ENCODE measurements at regions not wholly inside any gene's neighbourhood (a gene's known extent, or its start where the extent isn't known, plus 50 kb on each side); places are given as distances from the start of the nearest gene placed in this dataset.

DNA sequence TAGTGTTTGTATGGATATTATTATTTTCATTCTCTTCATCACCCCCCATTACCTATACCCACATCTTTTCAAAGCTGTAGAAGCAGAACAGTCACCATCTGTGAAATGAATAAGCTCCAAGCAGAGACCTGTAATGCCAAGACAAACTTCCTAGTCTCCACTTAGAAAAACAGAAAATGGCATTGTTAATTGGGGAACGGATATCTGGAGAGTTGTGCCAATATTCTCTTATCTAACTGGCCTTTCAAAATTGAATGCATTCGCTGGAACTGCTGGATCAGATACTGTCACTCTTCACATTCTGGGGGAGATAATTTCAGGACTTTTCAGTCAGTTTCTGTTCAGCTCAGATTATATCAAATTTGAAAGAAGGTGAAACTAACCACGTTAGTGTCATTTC lies 464.4 kb upstream of the GOT2 start:
- Mint-ChIP-seq H3K27me3 (ENCODE audit: low read depth) (no peaks in the 10 kb centered on the region), H3K4me3 (no peak overlapping the region), H3K27ac (no peak overlapping the region), H3K9me3 (no peaks in the 10 kb centered on the region), H3K4me1 (no peaks in the 10 kb centered on the region), H3K36me3 (ENCODE audit: low read depth) (no peaks in the 10 kb centered on the region)
- TF ChIP-seq, protein P1, sequence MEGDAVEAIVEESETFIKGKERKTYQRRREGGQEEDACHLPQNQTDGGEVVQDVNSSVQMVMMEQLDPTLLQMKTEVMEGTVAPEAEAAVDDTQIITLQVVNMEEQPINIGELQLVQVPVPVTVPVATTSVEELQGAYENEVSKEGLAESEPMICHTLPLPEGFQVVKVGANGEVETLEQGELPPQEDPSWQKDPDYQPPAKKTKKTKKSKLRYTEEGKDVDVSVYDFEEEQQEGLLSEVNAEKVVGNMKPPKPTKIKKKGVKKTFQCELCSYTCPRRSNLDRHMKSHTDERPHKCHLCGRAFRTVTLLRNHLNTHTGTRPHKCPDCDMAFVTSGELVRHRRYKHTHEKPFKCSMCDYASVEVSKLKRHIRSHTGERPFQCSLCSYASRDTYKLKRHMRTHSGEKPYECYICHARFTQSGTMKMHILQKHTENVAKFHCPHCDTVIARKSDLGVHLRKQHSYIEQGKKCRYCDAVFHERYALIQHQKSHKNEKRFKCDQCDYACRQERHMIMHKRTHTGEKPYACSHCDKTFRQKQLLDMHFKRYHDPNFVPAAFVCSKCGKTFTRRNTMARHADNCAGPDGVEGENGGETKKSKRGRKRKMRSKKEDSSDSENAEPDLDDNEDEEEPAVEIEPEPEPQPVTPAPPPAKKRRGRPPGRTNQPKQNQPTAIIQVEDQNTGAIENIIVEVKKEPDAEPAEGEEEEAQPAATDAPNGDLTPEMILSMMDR (IDR thresholded peaks at IDR 0.05; ENCODE audit: unreplicated experiment in 3 of 3), result no peak

- no peak overlapping the region for H3K4me3 Mint-ChIP-seq
- H3K9me3 Mint-ChIP-seq, result no peaks in the 10 kb centered on the region
- H3K36me3 Mint-ChIP-seq (ENCODE audit: low read depth), result no peaks in the 10 kb centered on the region
- no peak overlapping the region for H3K27ac Mint-ChIP-seq
- no peaks in the 10 kb centered on the region for H3K4me1 Mint-ChIP-seq
- TF ChIP-seq, protein P1 (IDR thresholded peaks at IDR 0.05; ENCODE audit: unreplicated experiment in 3 of 3), result no peak
- no peaks in the 10 kb centered on the region for H3K27me3 Mint-ChIP-seq (ENCODE audit: low read depth)
These were observed 461.1 kb upstream of the GOT2 start for GRCh38 chr16:59195242-59195641.

DNA sequence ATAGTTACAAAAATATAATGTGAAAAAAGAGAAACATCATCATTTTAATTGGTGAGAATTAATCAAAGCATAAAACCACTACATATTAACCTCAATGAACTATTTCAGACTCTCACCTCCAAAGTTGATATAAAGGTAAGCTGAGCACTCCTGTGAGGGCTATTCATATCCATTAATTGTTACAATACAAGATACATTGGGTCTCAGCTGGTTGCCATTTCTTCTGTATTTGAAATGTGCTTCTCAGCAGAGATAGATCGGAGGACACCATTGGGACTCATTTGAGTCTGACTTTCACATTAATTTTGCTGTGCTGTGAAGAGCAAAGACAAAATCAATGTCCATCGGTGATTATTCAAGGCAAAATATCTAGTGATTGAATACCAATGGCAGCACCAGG lies 459.5 kb upstream of the GOT2 start:
- H3K9me3 Mint-ChIP-seq, result no peaks in the 10 kb centered on the region
- H3K4me3 Mint-ChIP-seq, result no peak overlapping the region
- TF ChIP-seq, protein P1 (IDR thresholded peaks at IDR 0.05; ENCODE audit: unreplicated experiment in 3 of 3), result no peak
- no peaks in the 10 kb centered on the region for H3K27me3 Mint-ChIP-seq (ENCODE audit: low read depth)
- no peaks in the 10 kb centered on the region for H3K4me1 Mint-ChIP-seq
- no peak overlapping the region for H3K27ac Mint-ChIP-seq
- no peaks in the 10 kb centered on the region for H3K36me3 Mint-ChIP-seq (ENCODE audit: low read depth)

GRCh38 chr16:59192551-59193199 lies 458.6 kb upstream of the GOT2 start:
- Mint-ChIP-seq H3K4me3 (no peak overlapping the region), H3K9me3 (no peaks in the 10 kb centered on the region), H3K36me3 (ENCODE audit: low read depth) (no peaks in the 10 kb centered on the region), H3K27ac (no peak overlapping the region), H3K4me1 (no peaks in the 10 kb centered on the region), H3K27me3 (ENCODE audit: low read depth) (no peaks in the 10 kb centered on the region)
- TF ChIP-seq, protein P1 (IDR thresholded peaks at IDR 0.05; ENCODE audit: unreplicated experiment in 3 of 3), result peak in 2 of 3 experiments; percentile 1 to 52

DNA sequence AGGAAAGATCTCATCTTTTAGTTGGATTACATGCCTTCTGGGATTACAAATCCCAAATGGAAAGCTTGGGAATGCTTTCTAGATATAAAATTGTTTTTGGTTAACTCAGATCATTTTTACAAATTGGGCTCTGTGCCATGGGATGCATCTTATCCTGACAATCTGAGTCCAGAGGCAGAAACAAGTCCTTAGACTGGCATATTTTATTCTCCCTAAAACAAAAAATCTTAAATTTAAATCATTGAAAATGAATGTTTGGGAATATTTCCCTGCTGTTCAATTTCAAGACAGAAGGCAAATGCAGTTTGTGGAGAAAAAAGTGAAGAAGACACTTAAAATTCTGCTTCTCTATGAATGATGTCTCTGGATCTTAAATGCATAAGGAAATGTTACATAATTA lies 456.6 kb upstream of the GOT2 start:
- H3K4me1 Mint-ChIP-seq, result no peaks in the 10 kb centered on the region
- no peak overlapping the region for H3K4me3 Mint-ChIP-seq
- no peak overlapping the region for H3K27ac Mint-ChIP-seq
- peaks cover 4% of the 10 kb centered on the region for H3K9me3 Mint-ChIP-seq
- TF ChIP-seq, protein P1 (IDR thresholded peaks at IDR 0.05; ENCODE audit: unreplicated experiment in 3 of 3), result no peak
- no peaks in the 10 kb centered on the region for H3K27me3 Mint-ChIP-seq (ENCODE audit: low read depth)
- H3K36me3 Mint-ChIP-seq (ENCODE audit: low read depth), result no peaks in the 10 kb centered on the region

DNA sequence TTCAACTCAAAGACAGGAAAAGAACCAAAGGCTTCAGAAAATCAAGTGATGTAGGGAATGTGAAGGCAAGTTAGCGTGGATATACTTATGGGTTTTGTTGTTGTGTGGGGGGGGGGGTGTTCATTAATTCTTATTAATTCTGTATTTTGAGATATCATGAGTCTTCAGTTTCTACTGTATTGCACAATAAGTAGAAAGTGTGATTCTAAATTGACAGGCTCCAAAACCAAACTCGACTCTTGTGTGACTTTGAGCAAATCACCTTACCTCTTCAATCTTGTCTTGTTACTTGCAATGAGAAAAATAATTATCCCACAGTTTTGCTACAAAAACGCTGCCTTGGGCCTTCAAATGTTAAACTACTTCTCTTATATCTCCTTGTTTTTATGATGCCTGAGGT lies 453.9 kb upstream of the GOT2 start:
- Mint-ChIP-seq H3K4me3 (no peak overlapping the region), H3K27me3 (ENCODE audit: low read depth) (no peaks in the 10 kb centered on the region), H3K4me1 (no peaks in the 10 kb centered on the region), H3K36me3 (ENCODE audit: low read depth) (no peaks in the 10 kb centered on the region), H3K27ac (no peak overlapping the region), H3K9me3 (peaks cover 4% of the 10 kb centered on the region)
- TF ChIP-seq, protein P1 (IDR thresholded peaks at IDR 0.05; ENCODE audit: unreplicated experiment in 3 of 3), result no peak

Measured in nephron (organoid).